ENCODE measurements at regions not wholly inside any gene's neighbourhood (a gene's known extent, or its start where the extent isn't known, plus 50 kb on each side); places are given as distances from the start of the nearest gene placed in this dataset.

DNA sequence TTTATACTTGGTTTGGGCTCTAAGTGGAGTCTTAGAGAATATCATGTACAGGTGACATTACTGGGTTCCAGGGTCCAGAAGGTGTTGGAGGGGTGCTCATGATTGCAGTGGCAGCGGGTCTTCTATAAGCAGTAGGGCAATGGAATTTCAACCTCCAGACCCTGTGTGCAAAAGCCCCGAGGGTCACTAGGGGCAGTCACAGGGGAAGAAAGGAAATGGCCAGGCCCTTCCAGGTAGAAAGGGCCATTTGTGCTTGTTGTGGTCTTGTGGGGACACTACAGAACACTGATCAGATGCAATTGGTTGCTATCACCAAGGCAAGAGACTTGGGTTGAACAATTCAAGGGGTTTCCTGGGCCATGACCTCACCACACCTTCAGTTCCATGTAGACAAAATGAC lies 283.4 kb downstream of the GADD45G start (continued):
- TF ChIP-seq, protein P1, sequence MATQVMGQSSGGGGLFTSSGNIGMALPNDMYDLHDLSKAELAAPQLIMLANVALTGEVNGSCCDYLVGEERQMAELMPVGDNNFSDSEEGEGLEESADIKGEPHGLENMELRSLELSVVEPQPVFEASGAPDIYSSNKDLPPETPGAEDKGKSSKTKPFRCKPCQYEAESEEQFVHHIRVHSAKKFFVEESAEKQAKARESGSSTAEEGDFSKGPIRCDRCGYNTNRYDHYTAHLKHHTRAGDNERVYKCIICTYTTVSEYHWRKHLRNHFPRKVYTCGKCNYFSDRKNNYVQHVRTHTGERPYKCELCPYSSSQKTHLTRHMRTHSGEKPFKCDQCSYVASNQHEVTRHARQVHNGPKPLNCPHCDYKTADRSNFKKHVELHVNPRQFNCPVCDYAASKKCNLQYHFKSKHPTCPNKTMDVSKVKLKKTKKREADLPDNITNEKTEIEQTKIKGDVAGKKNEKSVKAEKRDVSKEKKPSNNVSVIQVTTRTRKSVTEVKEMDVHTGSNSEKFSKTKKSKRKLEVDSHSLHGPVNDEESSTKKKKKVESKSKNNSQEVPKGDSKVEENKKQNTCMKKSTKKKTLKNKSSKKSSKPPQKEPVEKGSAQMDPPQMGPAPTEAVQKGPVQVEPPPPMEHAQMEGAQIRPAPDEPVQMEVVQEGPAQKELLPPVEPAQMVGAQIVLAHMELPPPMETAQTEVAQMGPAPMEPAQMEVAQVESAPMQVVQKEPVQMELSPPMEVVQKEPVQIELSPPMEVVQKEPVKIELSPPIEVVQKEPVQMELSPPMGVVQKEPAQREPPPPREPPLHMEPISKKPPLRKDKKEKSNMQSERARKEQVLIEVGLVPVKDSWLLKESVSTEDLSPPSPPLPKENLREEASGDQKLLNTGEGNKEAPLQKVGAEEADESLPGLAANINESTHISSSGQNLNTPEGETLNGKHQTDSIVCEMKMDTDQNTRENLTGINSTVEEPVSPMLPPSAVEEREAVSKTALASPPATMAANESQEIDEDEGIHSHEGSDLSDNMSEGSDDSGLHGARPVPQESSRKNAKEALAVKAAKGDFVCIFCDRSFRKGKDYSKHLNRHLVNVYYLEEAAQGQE (IDR thresholded peaks at IDR 0.05; ENCODE audit: low read depth, low read length), result no peak
- TF ChIP-seq, protein P2, sequence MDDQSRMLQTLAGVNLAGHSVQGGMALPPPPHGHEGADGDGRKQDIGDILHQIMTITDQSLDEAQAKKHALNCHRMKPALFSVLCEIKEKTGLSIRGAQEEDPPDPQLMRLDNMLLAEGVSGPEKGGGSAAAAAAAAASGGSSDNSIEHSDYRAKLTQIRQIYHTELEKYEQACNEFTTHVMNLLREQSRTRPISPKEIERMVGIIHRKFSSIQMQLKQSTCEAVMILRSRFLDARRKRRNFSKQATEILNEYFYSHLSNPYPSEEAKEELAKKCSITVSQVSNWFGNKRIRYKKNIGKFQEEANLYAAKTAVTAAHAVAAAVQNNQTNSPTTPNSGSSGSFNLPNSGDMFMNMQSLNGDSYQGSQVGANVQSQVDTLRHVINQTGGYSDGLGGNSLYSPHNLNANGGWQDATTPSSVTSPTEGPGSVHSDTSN (IDR thresholded peaks at IDR 0.05), result no peak
- TF ChIP-seq NFIC (IDR thresholded peaks at IDR 0.05; ENCODE audit: borderline replicate concordance) (no peak), YY1 (IDR thresholded peaks at IDR 0.05; ENCODE audit: low read depth) (no peak), GABPA (IDR thresholded peaks at IDR 0.05; ENCODE audit: low read depth) (no peak), EZH2phosphoT487 (IDR thresholded peaks at IDR 0.05; ENCODE audit: borderline replicate concordance, low read depth) (no peak), JUND (IDR thresholded peaks at IDR 0.05) (no peak), FOXJ3 (CRISPR knock-in tag; IDR thresholded peaks at IDR 0.05) (no peak), FOXM1 (IDR thresholded peaks at IDR 0.05; ENCODE audit: low read depth) (no peak), POLR2AphosphoS5 (IDR thresholded peaks at IDR 0.05; ENCODE audit: low read depth, low read length) (no peak), ELF1 (IDR thresholded peaks at IDR 0.05) (no peak), CHD2 (IDR thresholded peaks at IDR 0.05; ENCODE audit: low read length, partially characterized antibody) (no peak)

DNA sequence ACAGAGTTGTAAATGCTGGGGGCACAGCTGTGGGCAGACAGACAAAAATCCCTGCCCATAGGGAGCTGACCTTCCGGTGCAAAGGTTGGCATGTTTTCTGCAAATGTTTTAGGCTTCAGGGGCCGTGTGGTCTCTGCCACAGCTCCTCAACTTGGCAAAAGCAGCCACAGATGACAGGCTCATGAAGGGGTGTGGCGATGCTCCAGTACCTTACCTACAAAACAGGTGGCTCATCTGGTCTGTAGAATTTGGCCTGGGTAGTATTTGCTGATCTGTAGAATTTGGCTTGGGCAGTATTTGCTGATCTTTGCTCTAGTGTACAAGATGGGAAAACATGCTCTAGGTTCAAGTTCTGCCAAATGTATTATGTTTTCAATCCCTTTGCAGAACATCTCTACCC lies 283.9 kb downstream of the GADD45G start:
- ChIA-PET POLR2A (no interaction called here), CTCF (interaction anchor here (1.1 kb wide), 1 partner anchor 9 kb away, joined by 3 read pairs; no protein-coding TSS in a partner anchor)
- TF ChIP-seq FOSL2 (IDR thresholded peaks at IDR 0.05; ENCODE audit: borderline replicate concordance, low read depth), result no peak
- no peak for TF ChIP-seq TAF1 (IDR thresholded peaks at IDR 0.05; ENCODE audit: borderline replicate concordance, low read depth, low read length)
- TF ChIP-seq NFIC (IDR thresholded peaks at IDR 0.05; ENCODE audit: borderline replicate concordance), result no peak
- TF ChIP-seq FOXM1 (IDR thresholded peaks at IDR 0.05; ENCODE audit: low read depth), result no peak
- no peak for TF ChIP-seq RCOR1 (IDR thresholded peaks at IDR 0.05; ENCODE audit: low read length)
- TF ChIP-seq TCF12 (IDR thresholded peaks at IDR 0.05), result no peak
- no peak for TF ChIP-seq EP300 (IDR thresholded peaks at IDR 0.05; ENCODE audit: borderline replicate concordance in 1 of 2, low read depth in 1 of 2, low read length in 1 of 2)
- TF ChIP-seq JUND (IDR thresholded peaks at IDR 0.05), result no peak
- TF ChIP-seq POLR2AphosphoS5 (IDR thresholded peaks at IDR 0.05; ENCODE audit: low read depth, low read length), result no peak
- TF ChIP-seq GABPA (IDR thresholded peaks at IDR 0.05; ENCODE audit: low read depth), result no peak
- no peak for TF ChIP-seq MXI1 (IDR thresholded peaks at IDR 0.05; ENCODE audit: low read depth, low read length)
- TF ChIP-seq GATA2 (CRISPR knock-in tag; IDR thresholded peaks at IDR 0.05), result no peak
- TF ChIP-seq SMC3 (IDR thresholded peaks at IDR 0.05; ENCODE audit: low read depth, low read length), result no peak
- no peak for TF ChIP-seq RXRA (IDR thresholded peaks at IDR 0.05; ENCODE audit: borderline replicate concordance, low read depth)
- TF ChIP-seq SIN3A (IDR thresholded peaks at IDR 0.05; ENCODE audit: borderline replicate concordance, low read depth, low read length), result no peak
- H3K9me2 ChIP-seq, result no peaks in the 10 kb centered on the region
- H3K9ac ChIP-seq, result no peak overlapping the region
- 29% methylated on average over 3 of the region's 3 CpGs for WGBS (ENCODE audit: low lambda C conversion rate)
- H3K36me3 ChIP-seq (replicated peaks in 1 of 2; ENCODE audit: control insufficient read depth in 1 of 2, insufficient read depth in 2 of 2, low read length in 1 of 2), result no peaks in the 10 kb centered on the region
- no peaks in the 10 kb centered on the region for H3F3A ChIP-seq (replicated peaks; ENCODE audit: insufficient read depth)
- H3K4me2 ChIP-seq, result no peak overlapping the region
- peaks cover 0 to 9% of the 10 kb centered on the region in 2 experiments; a peak in 1 of 4 replicates for H3K4me1 ChIP-seq (ENCODE audit: control insufficient read depth in 1 of 2, insufficient read depth in 2 of 2, low read depth in 1 of 2, low read length in 1 of 2)
- H4K20me1 ChIP-seq (ENCODE audit: insufficient read depth), result no peaks in the 10 kb centered on the region
- no peak overlapping the region for H2AFZ ChIP-seq (ENCODE audit: low read depth)
- no peak overlapping the region for H3K4me3 ChIP-seq (ENCODE audit: low read depth in 2 of 2, low read length in 1 of 2)
- H3K27ac ChIP-seq (ENCODE audit: low read depth in 2 of 2, low read length in 1 of 2), result no peak overlapping the region
- H3K79me2 ChIP-seq (ENCODE audit: insufficient read depth), result no peaks in the 10 kb centered on the region
- DNase-seq, result no peak
- no peaks in the 10 kb centered on the region for H3K27me3 ChIP-seq (ENCODE audit: insufficient read depth)
- H3K9me3 ChIP-seq, result no peaks in the 10 kb centered on the region

Measured in SK-N-SH (cell line).